PFSK-1 (cell line): ENCODE measurements at regions not wholly inside any gene's neighbourhood (a gene's known extent, or its start where the extent isn't known, plus 50 kb on each side); places are given as distances from the start of the nearest gene placed in this dataset.

Source experiments
- POLR2AphosphoS5 ChIP-seq: IDR thresholded peaks from 2 replicates; pipeline ENCODE4 v1.6.1; 2012; ENCODE audit warnings: low read depth, mild to moderate bottlenecking, control low read depth, low read length, moderate library complexity
- SIN3A ChIP-seq: IDR thresholded peaks from 2 replicates; pipeline ENCODE4 v1.6.1; 2012; ENCODE audit warnings: mild to moderate bottlenecking, low read length, moderate library complexity, borderline replicate concordance; ENCODE audit not compliant: insufficient read depth

DNA sequence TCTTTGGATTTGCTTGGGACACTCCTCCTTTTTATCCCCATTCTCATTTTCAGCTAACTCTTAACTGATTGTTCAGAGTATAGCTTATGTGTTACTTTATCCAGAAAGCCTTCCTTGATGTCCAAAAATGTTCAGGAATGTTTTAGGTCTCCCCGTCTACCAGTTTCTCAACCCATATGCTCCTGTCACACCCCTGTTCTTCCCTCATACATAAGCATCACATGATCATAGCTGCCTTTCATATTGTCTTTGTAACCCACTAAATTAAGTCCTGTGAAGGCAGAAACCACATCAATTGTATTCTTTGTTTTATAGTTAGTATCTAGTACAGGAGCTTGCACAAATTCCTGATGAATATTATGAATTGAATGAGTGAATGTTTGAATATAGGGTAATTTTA lies 321.9 kb upstream of the ACTBL2 start:
- TF ChIP-seq POLR2AphosphoS5 (no peak), SIN3A (no peak)
